DND-41 (cell line): ENCODE measurements at regions not wholly inside any gene's neighbourhood (a gene's known extent, or its start where the extent isn't known, plus 50 kb on each side); places are given as distances from the start of the nearest gene placed in this dataset.

Source experiments
- CTCF ChIP-seq: IDR thresholded peaks from 2 replicates; pipeline ENCODE4 v1.5.1; 2012; ENCODE audit warnings: borderline replicate concordance, low read length, moderate library complexity, mild to moderate bottlenecking; ENCODE audit not compliant: poor library complexity, severe bottlenecking; ENCODE audit errors: extremely low read depth
- EZH2 ChIP-seq: IDR thresholded peaks from 3 replicates; pipeline ENCODE4 v1.6.1; 2012; ENCODE audit warnings: borderline replicate concordance, low read depth, mild to moderate bottlenecking, moderate library complexity, low read length, inconsistent platforms; ENCODE audit not compliant: severe bottlenecking

GRCh38 chr6:51199105-51199552 is 380.5 kb downstream of the TFAP2B start:
- TF ChIP-seq CTCF = no peak
- no peak for TF ChIP-seq EZH2
